Mesothelial cell of epicardium (in vitro differentiated cells): ENCODE measurements at regions not wholly inside any gene's neighbourhood (a gene's known extent, or its start where the extent isn't known, plus 50 kb on each side); places are given as distances from the start of the nearest gene placed in this dataset.

Experiments used
- DNase-seq, 2 experiments: peaks; one replicate each; pipeline ENCODE4 v3.0.0; 2021; ENCODE audit warnings: low spot score in 2 of 2; ENCODE audit not compliant: unreplicated experiment in 2 of 2
- H3K27ac Mint-ChIP-seq: 2 replicates; pipeline ENCODE4 v1.8.0; 2021; ENCODE audit warnings: mixed read lengths
- H3K27me3 Mint-ChIP-seq: 2 replicates; pipeline ENCODE4 v1.8.0; 2021; ENCODE audit warnings: low read depth, mixed read lengths
- H3K36me3 Mint-ChIP-seq: 2 replicates; pipeline ENCODE4 v1.8.0; 2021; ENCODE audit warnings: mixed read lengths
- H3K4me1 Mint-ChIP-seq: 2 replicates; pipeline ENCODE4 v1.8.0; 2021; ENCODE audit warnings: mixed read lengths
- H3K4me3 Mint-ChIP-seq: 2 replicates; pipeline ENCODE4 v1.8.0; 2021; ENCODE audit warnings: mild to moderate bottlenecking, moderate library complexity, mixed read lengths
- H3K9me3 Mint-ChIP-seq: 2 replicates; pipeline ENCODE4 v1.8.0; 2021; ENCODE audit warnings: mixed read lengths
- TF ChIP-seq, protein P1 (sequence below): fragments of 200-600 bp; sonication (generic); IDR thresholded peaks from one replicate; pipeline ENCODE4 v1.5.0; 2021; ENCODE audit warnings: antibody characterized with exemption; ENCODE audit not compliant: unreplicated experiment

- DNase-seq = no peak
- Mint-ChIP-seq H3K27ac (no peak overlapping the region), H3K9me3 (peaks cover 5% of the 10 kb centered on the region), H3K27me3 (no peaks in the 10 kb centered on the region), H3K4me3 (no peak overlapping the region), H3K36me3 (peaks cover 11% of the 10 kb centered on the region), H3K4me1 (no peaks in the 10 kb centered on the region)
- TF ChIP-seq, protein P1, sequence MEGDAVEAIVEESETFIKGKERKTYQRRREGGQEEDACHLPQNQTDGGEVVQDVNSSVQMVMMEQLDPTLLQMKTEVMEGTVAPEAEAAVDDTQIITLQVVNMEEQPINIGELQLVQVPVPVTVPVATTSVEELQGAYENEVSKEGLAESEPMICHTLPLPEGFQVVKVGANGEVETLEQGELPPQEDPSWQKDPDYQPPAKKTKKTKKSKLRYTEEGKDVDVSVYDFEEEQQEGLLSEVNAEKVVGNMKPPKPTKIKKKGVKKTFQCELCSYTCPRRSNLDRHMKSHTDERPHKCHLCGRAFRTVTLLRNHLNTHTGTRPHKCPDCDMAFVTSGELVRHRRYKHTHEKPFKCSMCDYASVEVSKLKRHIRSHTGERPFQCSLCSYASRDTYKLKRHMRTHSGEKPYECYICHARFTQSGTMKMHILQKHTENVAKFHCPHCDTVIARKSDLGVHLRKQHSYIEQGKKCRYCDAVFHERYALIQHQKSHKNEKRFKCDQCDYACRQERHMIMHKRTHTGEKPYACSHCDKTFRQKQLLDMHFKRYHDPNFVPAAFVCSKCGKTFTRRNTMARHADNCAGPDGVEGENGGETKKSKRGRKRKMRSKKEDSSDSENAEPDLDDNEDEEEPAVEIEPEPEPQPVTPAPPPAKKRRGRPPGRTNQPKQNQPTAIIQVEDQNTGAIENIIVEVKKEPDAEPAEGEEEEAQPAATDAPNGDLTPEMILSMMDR = no peak
These were observed 72.3 kb upstream of the PSME4 start for GRCh38 chr2:54042897-54043620.

- Mint-ChIP-seq H3K27ac (no peak overlapping the region), H3K4me1 (no peaks in the 10 kb centered on the region), H3K27me3 (no peaks in the 10 kb centered on the region), H3K9me3 (peaks cover 5% of the 10 kb centered on the region), H3K4me3 (no peak overlapping the region), H3K36me3 (peaks cover 11% of the 10 kb centered on the region)
- TF ChIP-seq, protein P1 = no peak
- DNase-seq = no peak
These were observed 71.5 kb upstream of the PSME4 start for GRCh38 chr2:54042341-54042740.

DNA sequence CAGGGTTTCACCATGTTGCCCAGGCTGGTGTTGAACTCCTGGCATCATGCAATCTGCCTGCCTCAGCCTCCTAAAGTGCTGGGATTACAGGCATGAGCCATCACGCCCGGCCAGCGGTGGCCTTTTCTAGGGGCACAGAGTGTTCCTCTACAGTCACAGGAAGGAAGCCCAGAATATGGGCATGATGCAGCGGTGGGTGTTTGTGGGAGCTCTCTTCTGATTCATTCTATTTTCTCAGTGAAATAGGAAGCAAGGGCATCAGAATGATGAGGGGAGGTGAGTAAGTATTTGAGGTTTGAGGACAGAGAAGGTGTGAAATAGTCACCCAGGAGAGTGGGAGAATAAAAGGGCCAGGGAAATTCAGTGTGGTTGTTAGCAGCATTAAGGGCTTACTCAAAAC is 70.3 kb upstream of the PSME4 start:
- no peaks in the 10 kb centered on the region for H3K4me1 Mint-ChIP-seq
- no peak overlapping the region for H3K4me3 Mint-ChIP-seq
- TF ChIP-seq, protein P1 = no peak

DNA sequence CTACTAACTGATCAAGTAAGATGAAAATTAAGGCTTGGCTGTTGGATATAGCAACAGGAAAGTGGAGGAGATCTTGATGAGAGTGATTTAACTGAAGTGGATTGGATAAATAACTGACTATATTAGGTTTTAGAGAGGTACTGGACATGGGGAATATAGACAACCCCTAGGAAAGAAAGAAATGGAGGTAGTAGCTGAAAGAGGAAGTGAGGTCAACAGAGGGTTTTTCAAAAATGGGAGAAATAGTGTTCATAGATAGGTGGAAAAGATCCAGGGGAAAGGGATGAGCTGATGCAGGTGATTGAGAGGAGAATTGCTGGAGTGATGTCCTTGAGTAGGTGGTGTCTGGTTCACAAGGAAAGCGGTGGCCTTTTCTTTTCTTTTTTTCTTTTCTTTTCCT is 69.9 kb upstream of the PSME4 start:
- Mint-ChIP-seq H3K9me3 (peaks cover 5% of the 10 kb centered on the region), H3K27ac (no peak overlapping the region), H3K27me3 (no peaks in the 10 kb centered on the region), H3K4me1 (no peaks in the 10 kb centered on the region), H3K36me3 (peaks cover 11% of the 10 kb centered on the region), H3K4me3 (no peak overlapping the region)
- TF ChIP-seq, protein P1 = no peak
- DNase-seq = no peak

More for the DNA sequence above, 70.3 kb upstream of the PSME4 start:
- peaks cover 11% of the 10 kb centered on the region for H3K36me3 Mint-ChIP-seq
- H3K9me3 Mint-ChIP-seq = peaks cover 5% of the 10 kb centered on the region
- no peak for DNase-seq
- H3K27me3 Mint-ChIP-seq = no peaks in the 10 kb centered on the region
- H3K27ac Mint-ChIP-seq = no peak overlapping the region

- Mint-ChIP-seq H3K9me3 (peaks cover 3% of the 10 kb centered on the region), H3K36me3 (peaks cover 10% of the 10 kb centered on the region), H3K4me3 (no peak overlapping the region), H3K4me1 (no peaks in the 10 kb centered on the region), H3K27ac (no peak overlapping the region), H3K27me3 (no peaks in the 10 kb centered on the region)
- no peak for DNase-seq
- TF ChIP-seq, protein P1 = no peak
These were observed 69.5 kb upstream of the PSME4 start for GRCh38 chr2:54040250-54040649.
